Thoracic aorta (tissue), 2 donors: ENCODE measurements at regions not wholly inside any gene's neighbourhood (a gene's known extent, or its start where the extent isn't known, plus 50 kb on each side); places are given as distances from the start of the nearest gene placed in this dataset.

ENCODE experiments used
- ATAC-seq: fragments of 150-250 bp; one replicate; pipeline ENCODE4 v1.8.0; 2017; ENCODE audit warnings: low read depth; ENCODE audit not compliant: insufficient number of reproducible peaks, low FRiP score
- DNase-seq: peaks from one replicate; pipeline ENCODE4 v3.0.0-alpha.2; 2020; ENCODE audit warnings: low spot score
- H3K27ac ChIP-seq, 2 donors: fragments of 200-600 bp; sonication (generic); 1 replicate in 1 of 2; 2 replicates in 1 of 2; pipeline ENCODE4 v1.5.1; 2016; ENCODE audit warnings: mild to moderate bottlenecking in 2 of 2, moderate library complexity in 2 of 2
- H3K27me3 ChIP-seq: fragments of 200-600 bp; sonication (generic); replicated peaks from 2 replicates; pipeline ENCODE4 v1.6.0; 2016; ENCODE audit warnings: mild to moderate bottlenecking; ENCODE audit not compliant: insufficient read depth
- H3K36me3 ChIP-seq: fragments of 200-600 bp; sonication (generic); one replicate; pipeline ENCODE4 v1.5.1; 2016
- H3K4me1 ChIP-seq, 2 donors: fragments of 200-600 bp; sonication (generic); 1 replicate in 1 of 2; 2 replicates in 1 of 2; pipeline versions ENCODE4 v1.5.1 to v1.6.0; 2016; ENCODE audit warnings: low read depth in 2 of 2, mild to moderate bottlenecking in 1 of 2; ENCODE audit not compliant: control insufficient read depth in 1 of 2
- H3K4me3 ChIP-seq: fragments of 200-600 bp; sonication (generic); 2 replicates; pipeline ENCODE4 v1.5.1; 2016; ENCODE audit warnings: mild to moderate bottlenecking
- H3K9me3 ChIP-seq: fragments of 200-600 bp; sonication (generic); 2 replicates; pipeline ENCODE4 v1.5.1; 2016
- TF ChIP-seq, protein P1 (sequence below): fragments of 200-600 bp; sonication (generic); IDR thresholded peaks from one replicate; pipeline ENCODE4 v1.5.1; 2019; ENCODE audit warnings: antibody characterized with exemption

DNA sequence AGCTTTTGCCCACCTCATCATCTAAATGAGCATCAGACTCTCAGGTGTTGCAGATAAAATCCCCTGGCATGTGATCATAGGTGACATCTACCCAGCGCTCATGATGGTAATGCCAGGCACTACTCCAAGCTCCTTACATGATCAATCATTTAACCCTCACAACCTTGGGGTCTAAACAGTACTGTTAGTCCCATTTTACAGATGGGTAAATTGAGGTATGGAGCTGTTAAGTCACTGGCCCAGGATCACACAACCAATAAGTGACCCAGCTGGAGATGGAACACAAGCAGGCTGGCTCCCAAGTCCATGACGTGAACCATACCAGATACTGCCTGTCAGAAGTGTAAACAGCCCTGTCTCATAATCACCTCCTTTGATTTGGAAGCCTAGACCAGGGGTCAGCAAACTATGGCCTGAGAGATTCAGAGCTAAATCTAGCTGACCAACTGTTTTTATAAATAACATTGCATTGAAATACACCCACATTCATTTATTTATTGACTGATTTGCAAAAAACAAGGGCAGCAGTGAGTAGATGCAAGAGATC lies 79.2 kb downstream of the UNC5CL start:
- ATAC-seq = no peak
- no peaks in the 10 kb centered on the region for H3K36me3 ChIP-seq
- no peak for DNase-seq
- TF ChIP-seq, protein P1, sequence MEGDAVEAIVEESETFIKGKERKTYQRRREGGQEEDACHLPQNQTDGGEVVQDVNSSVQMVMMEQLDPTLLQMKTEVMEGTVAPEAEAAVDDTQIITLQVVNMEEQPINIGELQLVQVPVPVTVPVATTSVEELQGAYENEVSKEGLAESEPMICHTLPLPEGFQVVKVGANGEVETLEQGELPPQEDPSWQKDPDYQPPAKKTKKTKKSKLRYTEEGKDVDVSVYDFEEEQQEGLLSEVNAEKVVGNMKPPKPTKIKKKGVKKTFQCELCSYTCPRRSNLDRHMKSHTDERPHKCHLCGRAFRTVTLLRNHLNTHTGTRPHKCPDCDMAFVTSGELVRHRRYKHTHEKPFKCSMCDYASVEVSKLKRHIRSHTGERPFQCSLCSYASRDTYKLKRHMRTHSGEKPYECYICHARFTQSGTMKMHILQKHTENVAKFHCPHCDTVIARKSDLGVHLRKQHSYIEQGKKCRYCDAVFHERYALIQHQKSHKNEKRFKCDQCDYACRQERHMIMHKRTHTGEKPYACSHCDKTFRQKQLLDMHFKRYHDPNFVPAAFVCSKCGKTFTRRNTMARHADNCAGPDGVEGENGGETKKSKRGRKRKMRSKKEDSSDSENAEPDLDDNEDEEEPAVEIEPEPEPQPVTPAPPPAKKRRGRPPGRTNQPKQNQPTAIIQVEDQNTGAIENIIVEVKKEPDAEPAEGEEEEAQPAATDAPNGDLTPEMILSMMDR = no peak
- no peaks in the 10 kb centered on the region for H3K4me1 ChIP-seq
- no peak overlapping the region for H3K27ac ChIP-seq
- H3K4me3 ChIP-seq = no peak overlapping the region
- no peaks in the 10 kb centered on the region for H3K27me3 ChIP-seq
- no peaks in the 10 kb centered on the region for H3K9me3 ChIP-seq

DNA sequence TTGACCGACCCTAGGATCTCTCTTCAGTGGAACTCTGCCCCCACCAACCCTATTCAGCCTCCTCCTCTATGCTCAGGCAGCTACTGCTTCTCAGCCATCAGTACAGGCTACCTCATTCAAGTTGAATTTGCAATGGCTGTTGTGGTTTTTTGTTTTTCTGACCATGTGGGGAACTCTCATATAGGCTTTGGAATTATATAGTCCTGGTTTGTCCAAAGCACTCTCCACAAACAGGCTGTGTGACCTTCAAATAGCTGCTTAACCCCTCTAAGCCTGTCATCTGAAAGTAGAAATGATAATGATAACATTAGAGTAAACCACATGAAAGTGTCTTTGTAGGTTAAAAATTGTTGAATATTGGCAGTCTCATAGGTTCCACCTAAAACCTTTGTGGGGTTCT lies 80.3 kb downstream of the UNC5CL start:
- TF ChIP-seq, protein P1 = no peak
- ATAC-seq (no peak), DNase-seq (no peak)
- Histone ChIP-seq H3K4me3 (no peak overlapping the region), H3K27me3 (no peaks in the 10 kb centered on the region), H3K9me3 (no peaks in the 10 kb centered on the region), H3K27ac (no peak overlapping the region), H3K4me1 (no peaks in the 10 kb centered on the region), H3K36me3 (no peaks in the 10 kb centered on the region)

DNA sequence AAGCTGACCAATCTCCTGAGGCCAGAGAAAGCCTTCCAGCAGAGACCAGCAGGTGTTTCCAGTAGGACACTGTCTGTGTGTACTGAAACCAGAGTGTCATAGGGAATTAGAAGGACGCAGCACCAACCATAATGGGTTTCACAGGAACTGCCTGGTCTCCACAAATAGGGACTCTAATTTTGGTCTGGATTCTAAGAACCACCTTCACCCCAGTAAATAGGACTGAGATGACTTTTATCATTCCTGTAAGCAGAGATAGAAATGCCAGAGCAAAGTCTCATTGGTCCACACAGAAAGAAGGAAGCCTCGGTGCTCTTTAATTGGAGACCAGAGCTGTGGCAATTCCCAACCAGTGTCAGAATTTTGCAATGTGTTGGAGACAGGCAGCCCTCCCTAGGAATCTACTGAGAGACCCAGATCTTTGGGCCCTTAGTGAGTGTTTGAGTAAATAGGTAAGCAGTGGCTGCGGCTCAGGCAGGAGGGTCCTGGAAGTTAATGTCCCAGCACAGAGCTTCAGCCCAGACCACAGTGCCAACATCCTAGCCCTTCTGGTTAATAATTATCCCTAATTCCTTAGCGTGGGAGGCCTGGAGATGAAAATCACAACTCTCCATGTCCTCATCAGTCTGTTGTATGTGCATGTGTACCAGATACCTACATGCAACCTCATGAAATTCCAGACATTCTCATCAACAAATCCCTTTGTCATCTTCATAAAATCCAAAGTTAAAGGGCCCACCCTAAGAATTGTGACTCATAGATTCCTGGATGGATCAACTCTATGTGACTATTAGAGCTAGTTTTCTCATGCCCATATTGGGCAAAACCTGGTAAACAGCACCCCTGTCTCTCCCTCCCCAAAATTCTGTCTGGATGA lies 81.2 kb downstream of the UNC5CL start:
- Histone ChIP-seq H3K4me1 (no peaks in the 10 kb centered on the region), H3K27me3 (no peaks in the 10 kb centered on the region), H3K27ac (no peak overlapping the region), H3K9me3 (no peaks in the 10 kb centered on the region), H3K4me3 (no peak overlapping the region), H3K36me3 (no peaks in the 10 kb centered on the region)
- ATAC-seq (no peak), DNase-seq (no peak)
- TF ChIP-seq, protein P1 = no peak

DNA sequence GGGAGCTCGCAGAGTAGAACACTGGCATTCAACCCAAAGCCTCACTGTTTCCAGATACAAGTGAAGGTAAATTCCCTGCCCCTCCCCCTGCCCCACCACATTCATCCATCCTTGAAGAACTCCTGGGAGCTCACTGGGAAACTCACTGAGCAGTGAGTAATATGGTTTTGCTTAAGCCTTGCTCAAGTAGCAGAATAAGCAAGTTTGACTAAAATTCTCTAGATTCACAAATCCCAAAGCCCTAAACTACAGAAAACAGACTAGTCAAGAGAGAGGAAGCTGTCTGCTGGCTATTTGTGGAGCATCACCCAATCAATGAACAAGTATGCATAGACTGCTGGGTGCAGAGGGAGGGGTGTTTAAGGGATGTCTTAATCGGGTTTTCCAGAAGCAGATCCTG lies 82.1 kb downstream of the UNC5CL start:
- no peaks in the 10 kb centered on the region for H3K27me3 ChIP-seq
- no peaks in the 10 kb centered on the region for H3K36me3 ChIP-seq
- TF ChIP-seq, protein P1 = no peak
- ATAC-seq = no peak
- H3K27ac ChIP-seq = no peak overlapping the region
- DNase-seq = no peak
- H3K4me1 ChIP-seq = no peaks in the 10 kb centered on the region
- H3K9me3 ChIP-seq = no peaks in the 10 kb centered on the region
- no peak overlapping the region for H3K4me3 ChIP-seq

DNA sequence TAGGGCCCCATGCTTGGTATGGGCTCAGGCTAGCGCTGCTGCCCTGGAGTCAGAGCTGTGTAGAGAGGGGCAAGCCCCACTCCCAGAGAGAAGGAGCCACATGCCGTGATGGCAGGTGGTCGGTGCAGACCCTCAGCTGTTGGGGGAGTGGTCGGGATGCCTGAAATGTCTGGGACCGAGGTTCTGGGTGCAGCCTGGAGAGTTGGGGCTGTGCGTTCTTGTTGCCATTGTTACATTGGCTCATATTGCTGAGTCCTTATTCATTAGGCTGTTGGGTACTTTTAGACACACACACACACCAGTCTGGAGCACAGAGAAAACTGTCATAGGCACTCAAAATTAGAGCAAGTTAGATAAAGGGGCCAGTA lies 83.9 kb downstream of the UNC5CL start:
- no peaks in the 10 kb centered on the region for H3K36me3 ChIP-seq
- TF ChIP-seq, protein P1 = no peak
- H3K9me3 ChIP-seq = no peaks in the 10 kb centered on the region
- H3K27me3 ChIP-seq = no peaks in the 10 kb centered on the region
- H3K27ac ChIP-seq = no peak overlapping the region
- ATAC-seq (no peak), DNase-seq (no peak)
- H3K4me3 ChIP-seq = no peak overlapping the region
- no peaks in the 10 kb centered on the region for H3K4me1 ChIP-seq
